Esophagus muscularis mucosa (tissue), 4 donors: ENCODE measurements at regions not wholly inside any gene's neighbourhood (a gene's known extent, or its start where the extent isn't known, plus 50 kb on each side); places are given as distances from the start of the nearest gene placed in this dataset.

Source experiments
- DNase-seq: peaks from one replicate; pipeline ENCODE4 v3.0.0-alpha.2; 2017; ENCODE audit errors: extremely low spot score
- H3K27ac ChIP-seq, 4 donors: fragments of 200-600 bp; sonication (generic); replicated peaks in 1 of 4; 1 replicate in 3 of 4; 2 replicates in 1 of 4; pipeline ENCODE4 v1.5.1; 2016 to 2019; ENCODE audit warnings: mild to moderate bottlenecking in 1 of 4
- H3K27me3 ChIP-seq, 4 donors: fragments of 200-600 bp; sonication (generic); one replicate each; pipeline versions ENCODE4 v1.5.1 to v1.6.0; 2016 to 2019
- H3K36me3 ChIP-seq, 4 donors: fragments of 200-600 bp; sonication (generic); one replicate each; pipeline ENCODE4 v1.5.1; 2016 to 2019
- H3K4me1 ChIP-seq, 4 donors: fragments of 200-600 bp; sonication (generic); one replicate each; pipeline ENCODE4 v1.5.1; 2016 to 2019
- H3K4me3 ChIP-seq, 4 donors: fragments of 200-600 bp; sonication (generic); 1 replicate in 2 of 4; 2 replicates in 2 of 4; pipeline ENCODE4 v1.5.1; 2016 to 2019; ENCODE audit warnings: mild to moderate bottlenecking in 4 of 4, moderate library complexity in 1 of 4
- H3K9me3 ChIP-seq, 4 donors: fragments of 200-600 bp; sonication (generic); 1 replicate in 3 of 4; 2 replicates in 1 of 4; pipeline ENCODE4 v1.5.1; 2016 to 2019
- EP300 ChIP-seq: sonication (generic); formaldehyde crosslinking; IDR thresholded peaks from one replicate; pipeline ENCODE4 v1.6.1; 2017; ENCODE audit warnings: antibody characterized with exemption
- POLR2A ChIP-seq: fragments of 450-650 bp; IDR thresholded peaks from one replicate; pipeline ENCODE4 v1.6.1; 2017; ENCODE audit warnings: antibody characterized with exemption, moderate library complexity, mild to moderate bottlenecking, low read depth
- POLR2AphosphoS5 ChIP-seq, 2 donors: sonication (generic); formaldehyde crosslinking; IDR thresholded peaks; one replicate each; pipeline ENCODE4 v1.6.1; 2017; ENCODE audit warnings: antibody characterized with exemption in 2 of 2
- WGBS: methylation state at CpG from one replicate; pipeline ENCODE4 v1.1.5; 2018; 5-methylcytosine and 5-hydroxymethylcytosine counted together
- intact Hi-C: fragments of 100-400 bp; cut with DNase I; formaldehyde crosslinking; loops from one replicate; pipeline ENCODE4 v1.15.1; 2023
- TF ChIP-seq, protein P1 (sequence below), 3 experiments: fragments of 200-600 bp in 2 of 3; fragments of 450-650 bp in 1 of 3; sonication (generic) in 2 of 3; IDR thresholded peaks; one replicate each; pipeline ENCODE4 v1.5.1; 2017 to 2019; ENCODE audit warnings: antibody characterized with exemption in 3 of 3, mild to moderate bottlenecking in 2 of 3, moderate library complexity in 1 of 3

- no peak for DNase-seq
- Histone ChIP-seq H3K36me3 (no peaks in the 10 kb centered on the region), H3K9me3 (no peaks in the 10 kb centered on the region), H3K27me3 (no peaks in the 10 kb centered on the region), H3K4me1 (no peaks in the 10 kb centered on the region), H3K4me3 (no peak overlapping the region), H3K27ac (no peak overlapping the region)
- intact Hi-C loops = no loop called here
- TF ChIP-seq POLR2A (no peak), POLR2AphosphoS5 (IDR thresholded peaks at IDR 0.05) (no peak), EP300 (no peak)
- TF ChIP-seq, protein P1, sequence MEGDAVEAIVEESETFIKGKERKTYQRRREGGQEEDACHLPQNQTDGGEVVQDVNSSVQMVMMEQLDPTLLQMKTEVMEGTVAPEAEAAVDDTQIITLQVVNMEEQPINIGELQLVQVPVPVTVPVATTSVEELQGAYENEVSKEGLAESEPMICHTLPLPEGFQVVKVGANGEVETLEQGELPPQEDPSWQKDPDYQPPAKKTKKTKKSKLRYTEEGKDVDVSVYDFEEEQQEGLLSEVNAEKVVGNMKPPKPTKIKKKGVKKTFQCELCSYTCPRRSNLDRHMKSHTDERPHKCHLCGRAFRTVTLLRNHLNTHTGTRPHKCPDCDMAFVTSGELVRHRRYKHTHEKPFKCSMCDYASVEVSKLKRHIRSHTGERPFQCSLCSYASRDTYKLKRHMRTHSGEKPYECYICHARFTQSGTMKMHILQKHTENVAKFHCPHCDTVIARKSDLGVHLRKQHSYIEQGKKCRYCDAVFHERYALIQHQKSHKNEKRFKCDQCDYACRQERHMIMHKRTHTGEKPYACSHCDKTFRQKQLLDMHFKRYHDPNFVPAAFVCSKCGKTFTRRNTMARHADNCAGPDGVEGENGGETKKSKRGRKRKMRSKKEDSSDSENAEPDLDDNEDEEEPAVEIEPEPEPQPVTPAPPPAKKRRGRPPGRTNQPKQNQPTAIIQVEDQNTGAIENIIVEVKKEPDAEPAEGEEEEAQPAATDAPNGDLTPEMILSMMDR (IDR thresholded peaks at IDR 0.05) = no peak
- whole genome bisulfite sequencing = 75% methylated on average over 2 of the region's 2 CpGs
These were observed 849.4 kb upstream of the CXADR start for GRCh38 chr21:16663436-16663835.

- H3K36me3 ChIP-seq = no peaks in the 10 kb centered on the region
- H3K27ac ChIP-seq = no peak overlapping the region
- WGBS = 84% methylated on average over 2 of the region's 2 CpGs
- no peaks in the 10 kb centered on the region for H3K4me1 ChIP-seq
- no peak for DNase-seq
- intact Hi-C loops = no loop called here
- no peaks in the 10 kb centered on the region for H3K27me3 ChIP-seq
- no peaks in the 10 kb centered on the region for H3K9me3 ChIP-seq
- TF ChIP-seq, protein P1 (IDR thresholded peaks at IDR 0.05) = no peak
- no peak for TF ChIP-seq POLR2AphosphoS5 (IDR thresholded peaks at IDR 0.05)
- no peak for TF ChIP-seq POLR2A
- TF ChIP-seq EP300 = no peak
- no peak overlapping the region for H3K4me3 ChIP-seq
These were observed 845.4 kb upstream of the CXADR start for GRCh38 chr21:16667395-16667794.

DNA sequence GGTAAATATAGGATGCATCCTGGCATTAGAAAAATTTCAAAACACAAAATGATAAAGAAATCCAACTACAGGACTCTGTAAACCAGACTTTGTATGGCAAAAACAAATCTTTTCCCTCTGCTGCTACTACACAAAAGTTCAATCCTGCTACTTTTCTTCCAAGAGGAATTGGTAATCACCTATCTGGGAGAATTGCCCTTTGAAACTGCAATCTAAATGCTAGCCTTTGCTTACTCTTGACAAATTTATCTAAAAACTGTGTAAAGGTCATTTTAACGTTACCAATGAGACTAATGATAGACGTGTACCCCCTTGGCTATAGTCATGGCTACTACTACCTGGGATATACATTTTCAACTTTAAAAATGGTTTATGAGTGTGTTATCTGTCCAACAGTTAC is 837.9 kb upstream of the CXADR start:
- DNase-seq = no peak
- Histone ChIP-seq H3K9me3 (no peaks in the 10 kb centered on the region), H3K4me1 (peaks cover 0 to 5% (median 0%) of the 10 kb centered on the region in 4 donors), H3K27ac (no peak overlapping the region), H3K36me3 (no peaks in the 10 kb centered on the region), H3K4me3 (no peak overlapping the region), H3K27me3 (no peaks in the 10 kb centered on the region)
- intact Hi-C loops = no loop called here
- WGBS = 90% methylated on average over 2 of the region's 2 CpGs
- TF ChIP-seq POLR2A = no peak
- TF ChIP-seq EP300 = no peak
- no peak for TF ChIP-seq POLR2AphosphoS5 (IDR thresholded peaks at IDR 0.05)
- TF ChIP-seq, protein P1 (IDR thresholded peaks at IDR 0.05) = no peak

DNA sequence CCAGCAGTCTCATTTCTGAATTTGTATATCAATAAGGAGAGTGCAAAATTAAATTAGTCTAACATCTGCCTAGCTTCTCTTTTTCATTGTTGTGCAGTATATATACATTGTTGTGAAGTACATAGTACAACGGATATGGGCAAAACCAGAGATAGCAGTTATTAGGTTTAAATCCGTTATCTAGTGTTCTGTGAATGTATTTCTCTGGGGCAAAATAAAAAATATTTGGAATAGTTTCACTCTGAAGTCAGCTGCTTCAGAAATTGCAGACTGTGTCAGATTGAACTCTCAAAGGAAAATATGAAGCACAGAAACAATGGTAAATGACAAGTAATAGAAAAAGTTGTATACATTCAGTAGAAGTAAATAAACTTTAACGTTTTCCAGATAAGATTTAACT is 836.5 kb upstream of the CXADR start:
- intact Hi-C loops = no loop called here
- 66% methylated on average over 3 of the region's 3 CpGs for WGBS
- no peak for DNase-seq
- no peak overlapping the region for H3K4me3 ChIP-seq
- no peaks in the 10 kb centered on the region for H3K9me3 ChIP-seq
- no peaks in the 10 kb centered on the region for H3K36me3 ChIP-seq
- H3K27ac ChIP-seq = no peak overlapping the region
- H3K4me1 ChIP-seq = peaks cover 0 to 5% (median 0%) of the 10 kb centered on the region in 4 donors
- TF ChIP-seq EP300 (no peak), POLR2AphosphoS5 (IDR thresholded peaks at IDR 0.05) (no peak), POLR2A (no peak)
- TF ChIP-seq, protein P1 (IDR thresholded peaks at IDR 0.05) = no peak
- no peaks in the 10 kb centered on the region for H3K27me3 ChIP-seq

GRCh38 chr21:16678429-16679160 is 834.2 kb upstream of the CXADR start:
- no peak for DNase-seq
- WGBS = 26% methylated on average over 3 of the region's 3 CpGs
- intact Hi-C loops = no loop called here

More at GRCh38 chr21:16678429-16679160, 834.2 kb upstream of the CXADR start:
- H3K36me3 ChIP-seq = no peaks in the 10 kb centered on the region
- H3K4me1 ChIP-seq = peaks cover 0 to 5% (median 0%) of the 10 kb centered on the region in 4 donors
- H3K27ac ChIP-seq = no peak overlapping the region
- no peaks in the 10 kb centered on the region for H3K9me3 ChIP-seq
- TF ChIP-seq EP300 (no peak), POLR2A (no peak), POLR2AphosphoS5 (IDR thresholded peaks at IDR 0.05) (no peak)
- TF ChIP-seq, protein P1 (IDR thresholded peaks at IDR 0.05) = no peak
- H3K27me3 ChIP-seq = no peaks in the 10 kb centered on the region
- H3K4me3 ChIP-seq = no peak overlapping the region
